ENCODE measurements at regions not wholly inside any gene's neighbourhood (a gene's known extent, or its start where the extent isn't known, plus 50 kb on each side); places are given as distances from the start of the nearest gene placed in this dataset.
A peak's percentile ranks its signal among the peaks of the same experiment; 100 is the strongest.

DNA sequence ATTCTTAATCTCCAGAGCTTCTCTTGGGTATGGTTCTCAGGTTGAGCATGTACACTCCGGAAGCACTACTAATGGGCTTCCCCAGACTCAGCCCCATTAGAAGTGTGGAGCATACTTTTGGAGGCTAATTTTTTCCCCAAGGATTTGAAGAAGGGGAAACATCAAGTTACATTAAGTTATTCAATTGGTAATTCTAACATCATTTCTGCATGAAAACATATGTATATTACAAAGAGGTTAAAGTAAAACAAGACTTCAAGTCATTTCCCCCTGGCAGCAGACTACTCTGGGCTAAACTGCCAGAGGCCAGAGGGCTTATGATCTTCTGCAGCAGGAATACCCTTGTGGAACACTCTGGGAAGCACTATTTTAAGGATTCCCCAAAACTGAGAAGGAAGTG, 227.7 kb upstream of the STK17B start:
- Histone ChIP-seq H3K36me3 (replicated peaks; ENCODE audit: insufficient read depth, low read depth) (no peaks in the 10 kb centered on the region), H3K4me3 (no peak overlapping the region), H3K9me3 (ENCODE audit: low read depth) (no peaks in the 10 kb centered on the region), H3K9me2 (replicated peaks; ENCODE audit: insufficient read depth) (no peaks in the 10 kb centered on the region), H2AFZ (no peak overlapping the region), H3K4me2 (no peak overlapping the region), H3K4me1 (ENCODE audit: insufficient read depth) (peaks cover 7% of the 10 kb centered on the region), H4K20me1 (ENCODE audit: insufficient read depth, poor library complexity, severe bottlenecking) (no peaks in the 10 kb centered on the region), H3K27ac (peak overlapping the region; percentile 38), H3K27me3 (no peaks in the 10 kb centered on the region), H3K79me2 (no peaks in the 10 kb centered on the region)
- TF ChIP-seq EZH2 (IDR thresholded peaks at IDR 0.05; ENCODE audit: borderline replicate concordance) (no peak), EZH2phosphoT487 (IDR thresholded peaks at IDR 0.05; ENCODE audit: low read depth, severe bottlenecking, unreplicated experiment) (no peak)
- TF ChIP-seq, protein P1, sequence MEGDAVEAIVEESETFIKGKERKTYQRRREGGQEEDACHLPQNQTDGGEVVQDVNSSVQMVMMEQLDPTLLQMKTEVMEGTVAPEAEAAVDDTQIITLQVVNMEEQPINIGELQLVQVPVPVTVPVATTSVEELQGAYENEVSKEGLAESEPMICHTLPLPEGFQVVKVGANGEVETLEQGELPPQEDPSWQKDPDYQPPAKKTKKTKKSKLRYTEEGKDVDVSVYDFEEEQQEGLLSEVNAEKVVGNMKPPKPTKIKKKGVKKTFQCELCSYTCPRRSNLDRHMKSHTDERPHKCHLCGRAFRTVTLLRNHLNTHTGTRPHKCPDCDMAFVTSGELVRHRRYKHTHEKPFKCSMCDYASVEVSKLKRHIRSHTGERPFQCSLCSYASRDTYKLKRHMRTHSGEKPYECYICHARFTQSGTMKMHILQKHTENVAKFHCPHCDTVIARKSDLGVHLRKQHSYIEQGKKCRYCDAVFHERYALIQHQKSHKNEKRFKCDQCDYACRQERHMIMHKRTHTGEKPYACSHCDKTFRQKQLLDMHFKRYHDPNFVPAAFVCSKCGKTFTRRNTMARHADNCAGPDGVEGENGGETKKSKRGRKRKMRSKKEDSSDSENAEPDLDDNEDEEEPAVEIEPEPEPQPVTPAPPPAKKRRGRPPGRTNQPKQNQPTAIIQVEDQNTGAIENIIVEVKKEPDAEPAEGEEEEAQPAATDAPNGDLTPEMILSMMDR (IDR thresholded peaks at IDR 0.05; ENCODE audit: poor library complexity): no peak
- 100% methylated on average over 1 of the region's 1 CpG for WGBS (ENCODE audit: low lambda C conversion rate, missing lambda C conversion rate)
- DNase-seq (ENCODE audit: low spot score): no peak

DNA sequence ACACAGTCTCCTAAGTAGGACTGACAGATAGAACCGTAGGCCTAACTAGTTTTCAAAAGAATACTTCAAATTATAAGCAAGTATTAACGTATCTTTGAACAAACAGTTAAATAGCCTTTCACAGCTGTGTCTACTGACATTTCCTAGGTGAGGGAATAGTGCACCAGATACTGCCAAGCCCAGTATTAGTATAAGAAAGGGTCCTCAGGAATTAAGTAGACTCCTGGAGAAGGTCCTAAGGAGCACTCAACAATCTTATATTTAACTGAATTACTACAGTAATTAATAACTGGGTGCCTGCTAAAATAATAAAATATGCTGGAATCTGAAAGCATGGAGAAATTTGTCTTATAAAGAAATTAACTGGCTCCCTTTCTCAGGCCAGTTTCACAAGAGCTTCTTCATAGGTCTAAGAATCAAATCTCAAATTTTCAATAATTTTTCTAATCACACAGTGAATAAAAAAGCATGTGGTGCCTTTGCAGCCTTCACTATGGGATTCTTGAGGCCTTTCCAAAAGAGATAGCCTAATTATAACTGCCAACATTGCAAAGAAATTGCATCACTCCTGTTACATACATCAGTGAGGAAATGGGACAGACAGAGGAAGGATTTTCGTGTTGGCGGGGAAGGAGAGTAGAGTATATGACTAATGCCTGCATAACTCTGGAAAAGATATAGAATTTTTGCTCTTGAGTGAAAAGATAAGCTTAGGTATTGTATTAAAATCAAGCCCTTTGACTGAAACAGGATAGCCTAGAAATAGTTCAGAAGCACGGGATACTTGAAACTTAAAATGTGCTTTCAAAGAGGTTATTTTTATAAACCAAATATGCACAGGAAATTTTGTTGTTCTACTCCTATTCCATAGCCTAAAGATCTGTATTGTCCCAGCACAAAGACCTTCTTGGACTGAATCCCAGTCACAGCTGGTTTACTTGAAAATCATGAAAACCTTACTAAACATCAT, 228.6 kb upstream of the STK17B start:
- WGBS (ENCODE audit: low lambda C conversion rate, missing lambda C conversion rate): 63% methylated on average over 5 of the region's 5 CpGs
- H2AFZ ChIP-seq: no peak overlapping the region

DNA sequence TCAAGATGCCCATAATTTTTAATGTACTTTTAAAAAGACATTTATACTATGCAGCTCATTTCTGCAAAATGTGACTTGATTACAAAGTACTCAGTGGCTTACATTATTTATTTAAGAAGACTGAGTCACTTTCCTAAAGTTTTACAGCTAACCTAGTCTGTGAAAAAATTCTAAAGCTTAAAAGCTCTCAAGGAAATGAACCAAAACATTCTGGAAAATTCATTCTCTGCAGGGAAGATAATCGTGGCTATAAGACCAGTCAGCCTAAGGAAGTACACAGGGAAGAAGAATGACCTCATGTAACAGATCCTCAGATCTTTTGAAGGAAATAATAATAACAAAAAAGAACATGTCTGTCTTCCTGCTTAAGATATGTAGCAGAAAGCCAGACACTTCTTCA, 232.1 kb upstream of the STK17B start:
- H3K79me2 ChIP-seq: no peaks in the 10 kb centered on the region
- peaks cover 7% of the 10 kb centered on the region for H3K4me1 ChIP-seq (ENCODE audit: insufficient read depth)
- H2AFZ ChIP-seq: no peak overlapping the region
- DNase-seq (ENCODE audit: low spot score): no peak
- no peak overlapping the region for H3K4me2 ChIP-seq
- no peaks in the 10 kb centered on the region for H3K36me3 ChIP-seq (replicated peaks; ENCODE audit: insufficient read depth, low read depth)
- H3K27ac ChIP-seq: peak overlapping the region; percentile 21
- no peaks in the 10 kb centered on the region for H3K9me3 ChIP-seq (ENCODE audit: low read depth)
- no peaks in the 10 kb centered on the region for H4K20me1 ChIP-seq (ENCODE audit: insufficient read depth, poor library complexity, severe bottlenecking)
- no peaks in the 10 kb centered on the region for H3K9me2 ChIP-seq (replicated peaks; ENCODE audit: insufficient read depth)
- WGBS (ENCODE audit: low lambda C conversion rate, missing lambda C conversion rate): 32% methylated on average over 1 of the region's 1 CpG
- H3K27me3 ChIP-seq: no peaks in the 10 kb centered on the region
- TF ChIP-seq EZH2 (IDR thresholded peaks at IDR 0.05; ENCODE audit: borderline replicate concordance) (no peak), EZH2phosphoT487 (IDR thresholded peaks at IDR 0.05; ENCODE audit: low read depth, severe bottlenecking, unreplicated experiment) (no peak)
- TF ChIP-seq, protein P1 (IDR thresholded peaks at IDR 0.05; ENCODE audit: poor library complexity): no peak
- no peak overlapping the region for H3K4me3 ChIP-seq

More for the DNA sequence above, 228.6 kb upstream of the STK17B start:
- peak; percentile 39 for DNase-seq (ENCODE audit: low spot score)
- H3K9me2 ChIP-seq (replicated peaks; ENCODE audit: insufficient read depth): no peaks in the 10 kb centered on the region
- H3K79me2 ChIP-seq: no peaks in the 10 kb centered on the region
- H3K27me3 ChIP-seq: no peaks in the 10 kb centered on the region
- H3K4me2 ChIP-seq: no peak overlapping the region
- no peak overlapping the region for H3K4me3 ChIP-seq
- no peak for TF ChIP-seq EZH2 (IDR thresholded peaks at IDR 0.05; ENCODE audit: borderline replicate concordance)
- TF ChIP-seq, protein P1 (IDR thresholded peaks at IDR 0.05; ENCODE audit: poor library complexity): no peak
- no peak for TF ChIP-seq EZH2phosphoT487 (IDR thresholded peaks at IDR 0.05; ENCODE audit: low read depth, severe bottlenecking, unreplicated experiment)
- no peaks in the 10 kb centered on the region for H3K36me3 ChIP-seq (replicated peaks; ENCODE audit: insufficient read depth, low read depth)
- H3K9me3 ChIP-seq (ENCODE audit: low read depth): no peaks in the 10 kb centered on the region
- peaks cover 7% of the 10 kb centered on the region for H3K4me1 ChIP-seq (ENCODE audit: insufficient read depth)
- no peaks in the 10 kb centered on the region for H4K20me1 ChIP-seq (ENCODE audit: insufficient read depth, poor library complexity, severe bottlenecking)
- H3K27ac ChIP-seq: peak overlapping the region; percentile 38

Measured in hepatocyte (in vitro differentiated cells).